Tibial nerve (tissue), 4 donors: ENCODE measurements at regions not wholly inside any gene's neighbourhood (a gene's known extent, or its start where the extent isn't known, plus 50 kb on each side); places are given as distances from the start of the nearest gene placed in this dataset.

Experiments
- CTCF ChIP-seq, 5 experiments: fragments of 200-600 bp in 3 of 5; fragments of 450-650 bp in 2 of 5; sonication (generic) in 3 of 5; IDR thresholded peaks; one replicate each; pipeline ENCODE4 v1.5.1; 2016 to 2019; ENCODE audit warnings: antibody characterized with exemption in 5 of 5, mild to moderate bottlenecking in 3 of 5, moderate library complexity in 2 of 5
- EP300 ChIP-seq, 2 donors: sonication (generic); formaldehyde crosslinking; IDR thresholded peaks; one replicate each; pipeline ENCODE4 v1.6.1; 2017; ENCODE audit warnings: antibody characterized with exemption in 2 of 2, mild to moderate bottlenecking in 1 of 2
- POLR2A ChIP-seq, 2 donors: fragments of 450-650 bp; IDR thresholded peaks; one replicate each; pipeline ENCODE4 v1.6.1; 2017; ENCODE audit warnings: antibody characterized with exemption in 2 of 2, mild to moderate bottlenecking in 2 of 2, moderate library complexity in 2 of 2

- no peak for TF ChIP-seq CTCF (IDR thresholded peaks at IDR 0.05)
- TF ChIP-seq POLR2A (IDR thresholded peaks at IDR 0.05) = no peak
- no peak for TF ChIP-seq EP300 (IDR thresholded peaks at IDR 0.05)
Measured at GRCh38 chr13:79231887-79232286, 174.2 kb downstream of the RBM26 start.
